ENCODE measurements at regions not wholly inside any gene's neighbourhood (a gene's known extent, or its start where the extent isn't known, plus 50 kb on each side); places are given as distances from the start of the nearest gene placed in this dataset.

GRCh38 chr6:159577564-159577963 is 115.5 kb downstream of the SOD2 start:
- no peaks in the 10 kb centered on the region for H3K36me3 ChIP-seq (ENCODE audit: control insufficient read depth, insufficient read depth, low read length)
- TF ChIP-seq, protein P1, sequence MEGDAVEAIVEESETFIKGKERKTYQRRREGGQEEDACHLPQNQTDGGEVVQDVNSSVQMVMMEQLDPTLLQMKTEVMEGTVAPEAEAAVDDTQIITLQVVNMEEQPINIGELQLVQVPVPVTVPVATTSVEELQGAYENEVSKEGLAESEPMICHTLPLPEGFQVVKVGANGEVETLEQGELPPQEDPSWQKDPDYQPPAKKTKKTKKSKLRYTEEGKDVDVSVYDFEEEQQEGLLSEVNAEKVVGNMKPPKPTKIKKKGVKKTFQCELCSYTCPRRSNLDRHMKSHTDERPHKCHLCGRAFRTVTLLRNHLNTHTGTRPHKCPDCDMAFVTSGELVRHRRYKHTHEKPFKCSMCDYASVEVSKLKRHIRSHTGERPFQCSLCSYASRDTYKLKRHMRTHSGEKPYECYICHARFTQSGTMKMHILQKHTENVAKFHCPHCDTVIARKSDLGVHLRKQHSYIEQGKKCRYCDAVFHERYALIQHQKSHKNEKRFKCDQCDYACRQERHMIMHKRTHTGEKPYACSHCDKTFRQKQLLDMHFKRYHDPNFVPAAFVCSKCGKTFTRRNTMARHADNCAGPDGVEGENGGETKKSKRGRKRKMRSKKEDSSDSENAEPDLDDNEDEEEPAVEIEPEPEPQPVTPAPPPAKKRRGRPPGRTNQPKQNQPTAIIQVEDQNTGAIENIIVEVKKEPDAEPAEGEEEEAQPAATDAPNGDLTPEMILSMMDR (IDR thresholded peaks at IDR 0.05; ENCODE audit: insufficient read depth in 1 of 2, low read depth in 1 of 2, low read length in 1 of 2, severe bottlenecking in 1 of 2, unreplicated experiment in 1 of 2): no peak
- POLR2A ChIA-PET: no interaction called here
- H3K4me1 Mint-ChIP-seq (ENCODE audit: low read depth, unreplicated experiment): no peaks in the 10 kb centered on the region
- H3K27me3 ChIP-seq (replicated peaks; ENCODE audit: control insufficient read depth, insufficient read depth, low read length): peaks cover 1% of the 10 kb centered on the region
- BruUV-seq (replicated peaks): no TSS peak
- intact Hi-C loops (cut with micrococcal nuclease; ENCODE audit: unreplicated experiment): no loop called here
- CTCF ChIA-PET: no interaction called here
- no peak overlapping the region for H3K4me3 Mint-ChIP-seq (ENCODE audit: unreplicated experiment)
- DNase-seq: no peak
- peaks cover 24% of the 10 kb centered on the region for H3K27me3 Mint-ChIP-seq (ENCODE audit: insufficient read depth, unreplicated experiment)
- no peak overlapping the region for H3K27ac Mint-ChIP-seq (ENCODE audit: unreplicated experiment)
- H3K9me3 ChIP-seq: no peaks in the 10 kb centered on the region; the same call in 1 of the 2 replicates
- H3K4me3 ChIP-seq (ENCODE audit: low read depth, low read length): no peak overlapping the region
- no peaks in the 10 kb centered on the region for H3K4me1 ChIP-seq
- no peaks in the 10 kb centered on the region for H3K36me3 Mint-ChIP-seq (ENCODE audit: insufficient read depth, unreplicated experiment)
- no peaks in the 10 kb centered on the region for H3K9me3 Mint-ChIP-seq (ENCODE audit: unreplicated experiment)

DNA sequence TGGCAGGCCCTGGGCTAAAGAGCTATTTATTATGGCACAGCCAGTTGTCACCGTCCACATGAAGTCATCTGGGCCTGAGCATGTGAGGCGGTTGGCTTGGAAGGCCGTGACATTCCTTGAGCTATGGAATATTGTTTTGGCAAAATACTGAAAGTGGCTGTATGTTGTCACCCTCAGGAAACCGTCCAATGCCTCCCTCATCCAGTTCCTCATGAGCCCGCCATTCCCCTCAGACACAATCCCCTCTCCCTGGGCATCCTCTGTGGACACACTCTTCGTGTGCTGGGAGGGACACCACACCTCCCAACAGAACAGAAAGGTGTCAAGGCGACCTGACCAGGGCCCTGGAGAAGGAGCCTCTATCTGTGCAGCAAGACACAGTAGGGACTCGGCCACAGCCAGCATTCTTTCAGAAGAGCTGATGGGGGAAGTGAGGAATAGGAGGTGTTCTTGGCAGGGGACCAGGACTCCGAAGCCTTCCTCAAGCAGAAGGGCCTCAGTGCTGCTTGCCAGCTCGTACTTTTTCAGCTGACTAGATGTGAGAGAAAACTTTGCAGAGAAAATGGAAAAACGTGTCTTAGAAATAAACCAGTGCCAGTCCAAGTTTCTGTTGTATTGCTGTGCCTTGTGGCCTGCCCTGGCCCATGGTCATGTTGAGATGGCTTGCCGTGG is 120.5 kb downstream of the SOD2 start:
- Histone ChIP-seq H3K4me3 (ENCODE audit: low read depth, low read length) (no peak overlapping the region), H3K27me3 (replicated peaks; ENCODE audit: control insufficient read depth, insufficient read depth, low read length) (peaks cover 1% of the 10 kb centered on the region; the same call in 1 of the 2 replicates), H3K9me3 (0 out of 2 replicates have a peak, but pooled peaks cover 3% of the 10 kb centered on the region), H3K36me3 (ENCODE audit: control insufficient read depth, insufficient read depth, low read length) (no peaks in the 10 kb centered on the region), H3K4me1 (no peaks in the 10 kb centered on the region)
- Mint-ChIP-seq H3K36me3 (ENCODE audit: insufficient read depth, unreplicated experiment) (no peaks in the 10 kb centered on the region), H3K4me3 (ENCODE audit: unreplicated experiment) (no peak overlapping the region), H3K4me1 (ENCODE audit: low read depth, unreplicated experiment) (no peaks in the 10 kb centered on the region), H3K27me3 (ENCODE audit: insufficient read depth, unreplicated experiment) (peaks cover 5% of the 10 kb centered on the region), H3K27ac (ENCODE audit: unreplicated experiment) (no peak overlapping the region), H3K9me3 (ENCODE audit: unreplicated experiment) (peaks cover 16% of the 10 kb centered on the region)
- intact Hi-C loops (cut with micrococcal nuclease; ENCODE audit: unreplicated experiment): loop anchor here (5.0 kb wide), 1 partner anchor 270 kb away; no protein-coding TSS in a partner anchor
- CTCF ChIA-PET: no interaction called here
- no TSS peak for BruUV-seq (replicated peaks)
- DNase-seq: no peak
- POLR2A ChIA-PET: no interaction called here
- TF ChIP-seq, protein P1 (IDR thresholded peaks at IDR 0.05; ENCODE audit: insufficient read depth in 1 of 2, low read depth in 1 of 2, low read length in 1 of 2, severe bottlenecking in 1 of 2, unreplicated experiment in 1 of 2): no peak

GRCh38 chr6:159565181-159565710 is 127.8 kb downstream of the SOD2 start:
- Histone ChIP-seq H3K27me3 (replicated peaks; ENCODE audit: control insufficient read depth, insufficient read depth, low read length) (no peaks in the 10 kb centered on the region), H3K9me3 (0 out of 2 replicates have a peak, but pooled peaks cover 3% of the 10 kb centered on the region), H3K4me1 (no peaks in the 10 kb centered on the region), H3K4me3 (ENCODE audit: low read depth, low read length) (no peak overlapping the region), H3K36me3 (ENCODE audit: control insufficient read depth, insufficient read depth, low read length) (no peaks in the 10 kb centered on the region)
- TF ChIP-seq, protein P1 (IDR thresholded peaks at IDR 0.05; ENCODE audit: insufficient read depth in 1 of 2, low read depth in 1 of 2, low read length in 1 of 2, severe bottlenecking in 1 of 2, unreplicated experiment in 1 of 2): no peak
- peaks cover 5% of the 10 kb centered on the region for H3K27me3 Mint-ChIP-seq (ENCODE audit: insufficient read depth, unreplicated experiment)
- intact Hi-C loops (cut with micrococcal nuclease; ENCODE audit: unreplicated experiment): no loop called here
- no peak for DNase-seq
- H3K4me1 Mint-ChIP-seq (ENCODE audit: low read depth, unreplicated experiment): no peaks in the 10 kb centered on the region
- BruUV-seq (replicated peaks): no TSS peak
- ChIA-PET POLR2A (no interaction called here), CTCF (no interaction called here)
- no peak overlapping the region for H3K4me3 Mint-ChIP-seq (ENCODE audit: unreplicated experiment)
- H3K27ac Mint-ChIP-seq (ENCODE audit: unreplicated experiment): no peak overlapping the region
- no peaks in the 10 kb centered on the region for H3K36me3 Mint-ChIP-seq (ENCODE audit: insufficient read depth, unreplicated experiment)
- H3K9me3 Mint-ChIP-seq (ENCODE audit: unreplicated experiment): peaks cover 6% of the 10 kb centered on the region

Data from Caco-2 (cell line).